K562 (cell line): ENCODE measurements at regions not wholly inside any gene's neighbourhood (a gene's known extent, or its start where the extent isn't known, plus 50 kb on each side); places are given as distances from the start of the nearest gene placed in this dataset.

Experiments used
- ATAC-seq: fragments of 200-7000 bp; cut with Tn5 transposase; 3 replicates; pipeline ENCODE4 v1.9.1; 2020; ENCODE audit warnings: moderate library complexity
- BruUV-seq: library from RNA; stranded (reverse); fragments of 400-500 nt; replicated peaks from 2 replicates; lab custom pipeline; 2021; lab: Mats Ljungman, UMichigan
- CTCF ChIA-PET: fragments of 300-600 bp; formaldehyde crosslinking; extraction: SDS; loops from one replicate; lab custom pipeline; 2021; ENCODE audit warnings: low intra/inter-chr PET ratio; lab: Yijun Ruan, JAX
- POLR2A ChIA-PET: fragments of 300-600, 350-650 bp; sonication (Branson Sonifier 250); formaldehyde crosslinking; extraction: SDS; loops from one replicate; lab custom pipeline; 2021; ENCODE audit warnings: antibody characterized with exemption, inconsistent platforms; lab: Yijun Ruan, JAX
- DNase-seq, 4 experiments: peaks; one replicate each; pipeline versions ENCODE4 v3.0.0 to v3.0.0-alpha.2; 2011 to 2018; ENCODE audit warnings: low spot score in 3 of 4, mixed read lengths in 3 of 4; ENCODE audit errors: extremely low read depth in 1 of 4
- FAIRE-seq: peaks from 2 replicates; lab custom pipeline; 2011; peaks lifted over from hg19 to GRCh38; lab: Jason Lieb, UNC
- H2AFZ ChIP-seq: 2 replicates; pipeline ENCODE4 v1.6.0; 2011; ENCODE audit warnings: low read depth, low read length, control low read depth, inconsistent platforms
- H3K27ac ChIP-seq: fragments of 200-600 bp; 3 replicates; pipeline ENCODE4 v1.8.0; 2011; ENCODE audit warnings: low read depth, mild to moderate bottlenecking, control low read depth, inconsistent platforms, low read length, moderate library complexity, mixed read lengths; ENCODE audit errors: extremely low read depth
- H3K27me3 ChIP-seq, 2 experiments: fragments of 300-600 bp in 1 of 2; 2 replicates in 1 of 2; 3 replicates in 1 of 2; pipeline versions ENCODE4 v1.6.0 to v1.8.0; 2011; ENCODE audit warnings: inconsistent platforms in 2 of 2, low read length in 2 of 2, mild to moderate bottlenecking in 1 of 2, mixed read lengths in 1 of 2, moderate library complexity in 1 of 2; ENCODE audit not compliant: control insufficient read depth in 2 of 2, insufficient read depth in 2 of 2
- H3K36me3 ChIP-seq: fragments of 300-600 bp; 3 replicates; pipeline ENCODE4 v1.8.0; 2011; ENCODE audit warnings: mild to moderate bottlenecking, low read length, inconsistent platforms; ENCODE audit not compliant: control insufficient read depth, insufficient read depth
- H3K4me1 ChIP-seq, 2 experiments: fragments of 200-600 bp in 1 of 2; replicated peaks in 1 of 2; 2 replicates in 1 of 2; 3 replicates in 1 of 2; pipeline versions ENCODE4 v1.5.1 to v1.8.0; 2011; ENCODE audit warnings: inconsistent platforms in 2 of 2, low read length in 2 of 2, mild to moderate bottlenecking in 1 of 2, mixed read lengths in 1 of 2, moderate library complexity in 1 of 2; ENCODE audit not compliant: control insufficient read depth in 2 of 2, insufficient read depth in 2 of 2
- H3K4me2 ChIP-seq: 2 replicates; pipeline ENCODE4 v1.6.1; 2011; ENCODE audit warnings: low read length, control low read depth, inconsistent platforms, mixed read lengths; ENCODE audit not compliant: insufficient read depth
- H3K4me3 ChIP-seq: fragments of 200-600 bp; sonication (generic), shearing (Covaris generic); 2 replicates; pipeline ENCODE4 v1.5.1; 2016; ENCODE audit warnings: control low read depth, inconsistent platforms
- H3K79me2 ChIP-seq: fragments of 200-600 bp; 3 replicates; pipeline ENCODE4 v1.8.0; 2011; ENCODE audit warnings: low read length, inconsistent platforms; ENCODE audit not compliant: control insufficient read depth, insufficient read depth
- H3K9ac ChIP-seq, 2 experiments: 2 replicates each; pipeline versions ENCODE4 v1.6.0 to v1.6.1; 2011; ENCODE audit warnings: low read depth in 2 of 2, low read length in 2 of 2, control low read depth in 1 of 2, inconsistent platforms in 1 of 2, mild to moderate bottlenecking in 1 of 2, mixed read lengths in 1 of 2; ENCODE audit not compliant: insufficient read depth in 1 of 2
- H3K9me1 ChIP-seq: one replicate; pipeline ENCODE4 v1.6.0; 2011; ENCODE audit warnings: inconsistent platforms, mild to moderate bottlenecking, low read length, moderate library complexity; ENCODE audit not compliant: control insufficient read depth, insufficient read depth
- H3K9me3 ChIP-seq: replicated peaks from 2 replicates; pipeline ENCODE4 v1.5.1; 2011; ENCODE audit warnings: low read depth, low read length, inconsistent platforms; ENCODE audit not compliant: control insufficient read depth, insufficient read depth
- H4K20me1 ChIP-seq: replicated peaks from 2 replicates; pipeline ENCODE4 v1.6.1; 2011; ENCODE audit warnings: low read length, inconsistent platforms, mixed read lengths; ENCODE audit not compliant: control insufficient read depth, insufficient read depth
- CBX1 ChIP-seq: sonication (generic); IDR thresholded peaks from 2 replicates; pipeline ENCODE4 v1.6.1; 2016; ENCODE audit warnings: antibody characterized with exemption, low read depth, mild to moderate bottlenecking
- CHAMP1 ChIP-seq: fragments of 450-650 bp; IDR thresholded peaks from 2 replicates; pipeline ENCODE4 v1.6.1; 2016; ENCODE audit warnings: mild to moderate bottlenecking
- COPS2 ChIP-seq: fragments of 450-650 bp; conservative IDR thresholded peaks from 2 replicates; pipeline ENCODE4 v1.6.1; 2016; ENCODE audit warnings: mild to moderate bottlenecking, moderate library complexity
- CSDE1 ChIP-seq, 2 experiments: fragments of 450-650 bp; IDR thresholded peaks; 2 replicates each; pipeline ENCODE4 v1.6.1; 2016; ENCODE audit warnings: mild to moderate bottlenecking in 1 of 2
- DMBX1 ChIP-seq: fragments of 250-450 bp; sonication (Bioruptor Pico); IDR thresholded peaks from 2 replicates; pipeline ENCODE4 v1.8.0; 2022; ENCODE audit warnings: inconsistent platforms, mild to moderate bottlenecking, moderate library complexity, borderline replicate concordance
- FOXK2 ChIP-seq, 2 experiments: fragments of 450-650 bp; IDR thresholded peaks in 1 of 2; conservative IDR thresholded peaks in 1 of 2; 2 replicates each; pipeline ENCODE4 v1.6.1; 2016; ENCODE audit warnings: low read depth in 2 of 2, mild to moderate bottlenecking in 1 of 2
- HIVEP1 ChIP-seq: fragments of 250-450 bp; sonication (Bioruptor Pico); IDR thresholded peaks from 2 replicates; pipeline ENCODE4 v1.4.0; 2020; ENCODE audit warnings: mild to moderate bottlenecking
- MED1 ChIP-seq: sonication (generic); formaldehyde crosslinking; IDR thresholded peaks from 2 replicates; pipeline ENCODE4 v1.8.1; 2023; ENCODE audit warnings: missing genetic modification reagents, borderline replicate concordance
- NCOA2 ChIP-seq, 2 experiments: fragments of 450-650 bp; IDR thresholded peaks; 2 replicates each; pipeline ENCODE4 v1.6.1; 2018; ENCODE audit warnings: mild to moderate bottlenecking in 2 of 2, moderate library complexity in 1 of 2; ENCODE audit not compliant: partially characterized antibody in 2 of 2
- SMAD1 ChIP-seq: fragments of 150-350 bp; IDR thresholded peaks from 2 replicates; pipeline ENCODE4 v1.6.1; 2014; ENCODE audit warnings: low read length, low read depth; ENCODE audit not compliant: partially characterized antibody
- SMAD2 ChIP-seq: fragments of 150-350 bp; IDR thresholded peaks from 2 replicates; pipeline ENCODE4 v1.6.1; 2014; ENCODE audit warnings: low read depth, mild to moderate bottlenecking, low read length
- SOX6 ChIP-seq: fragments of 450-650 bp; IDR thresholded peaks from 2 replicates; pipeline ENCODE4 v1.6.1; 2014; ENCODE audit warnings: mild to moderate bottlenecking
- TCFL5 ChIP-seq: fragments of 250-450 bp; sonication (Bioruptor Pico); conservative IDR thresholded peaks from 2 replicates; pipeline ENCODE4 v1.6.1; 2021; ENCODE audit warnings: mild to moderate bottlenecking, moderate library complexity, matching md5 sums
- ZNF184 ChIP-seq: sonication (generic); formaldehyde crosslinking; IDR thresholded peaks from 2 replicates; pipeline ENCODE4 v1.5.0; 2020; ENCODE audit warnings: missing genetic modification reagents
- ZNF224 ChIP-seq: sonication (generic); formaldehyde crosslinking; IDR thresholded peaks from 2 replicates; pipeline ENCODE4 v1.8.0; 2022; ENCODE audit warnings: mild to moderate bottlenecking, missing genetic modification reagents
- WGBS: fragments of 100-300 bp; shearing (Covaris generic); methylation state at CpG from one replicate; pipeline ENCODE4 v1.1.6; 2016; ENCODE audit warnings: low coverage, mixed read lengths; ENCODE audit not compliant: insufficient coverage; ENCODE audit errors: missing lambda C conversion rate; 5-methylcytosine and 5-hydroxymethylcytosine counted together
- in situ Hi-C: fragments of 300-500 bp; cut with MboI; formaldehyde crosslinking; loops from 4 replicates; pipeline ENCODE4 v1.15.0; 2018; ENCODE audit warnings: inconsistent platforms, mixed read lengths
- intact Hi-C: fragments of 100-400 bp; cut with micrococcal nuclease; formaldehyde crosslinking; loops from 2 replicates; pipeline ENCODE4 v1.14.2; 2022

- H3K9me3 ChIP-seq, result no peaks in the 10 kb centered on the region
- H3K9ac ChIP-seq, result no peak overlapping the region
- no peak for FAIRE-seq
- WGBS, result under 1% methylated on average over 8 of the region's 8 CpGs
- H3K4me2 ChIP-seq, result no peak overlapping the region
- no peaks in the 10 kb centered on the region for H3K4me1 ChIP-seq
- no peaks in the 10 kb centered on the region for H3K79me2 ChIP-seq
- no peaks in the 10 kb centered on the region for H3K9me1 ChIP-seq
- in situ Hi-C loops (no loop called here), intact Hi-C loops (no loop called here)
- H3K27me3 ChIP-seq, result no peaks in the 10 kb centered on the region
- no peak overlapping the region for H3K4me3 ChIP-seq
- no TSS peak for BruUV-seq
- no peak overlapping the region for H3K27ac ChIP-seq
- TF ChIP-seq ZNF224 (CRISPR knock-in tag), result no peak
- no peak overlapping the region for H2AFZ ChIP-seq
- H4K20me1 ChIP-seq, result no peaks in the 10 kb centered on the region
- POLR2A ChIA-PET, result no interaction called here
- CTCF ChIA-PET, result no interaction called here
- ATAC-seq, result no peak
- DNase-seq, result no peak
- H3K36me3 ChIP-seq, result no peaks in the 10 kb centered on the region
These were observed 186.2 kb upstream of the CDH2 start for GRCh38 chr18:28363124-28363523.

- Histone ChIP-seq H3K36me3 (no peaks in the 10 kb centered on the region), H3K4me1 (no peaks in the 10 kb centered on the region), H3K27ac (no peak overlapping the region), H3K4me3 (no peak overlapping the region), H3K27me3 (no peaks in the 10 kb centered on the region), H3K4me2 (no peak overlapping the region), H3K79me2 (no peaks in the 10 kb centered on the region), H3K9me1 (no peaks in the 10 kb centered on the region), H3K9me3 (no peaks in the 10 kb centered on the region; the same call in 1 of the 2 replicates), H4K20me1 (no peaks in the 10 kb centered on the region), H2AFZ (no peak overlapping the region), H3K9ac (no peak overlapping the region)
- CTCF ChIA-PET, result no interaction called here
- no peak for FAIRE-seq
- no TSS peak for BruUV-seq
- TF ChIP-seq TCFL5 (CRISPR knock-in tag) (no peak), NCOA2 (IDR thresholded peaks at IDR 0.05; ENCODE audit: partially characterized antibody in 2 of 2) (no peak), HIVEP1 (CRISPR knock-in tag) (no peak), ZNF184 (CRISPR knock-in tag) (no peak), MED1 (CRISPR knock-in tag) (no peak), SMAD1 (no peak), FOXK2 (conservative IDR thresholded peaks at IDR 0.05 in 1 of 2, IDR thresholded peaks at IDR 0.05 in 1 of 2; ENCODE audit: low read depth in 2 of 2) (no peak), CHAMP1 (no peak), DMBX1 (CRISPR knock-in tag) (no peak), CSDE1 (IDR thresholded peaks at IDR 0.05) (no peak), SMAD2 (no peak), COPS2 (no peak), SOX6 (no peak), CBX1 (no peak)
- WGBS, result 3% methylated on average over 4 of the region's 4 CpGs
- POLR2A ChIA-PET, result no interaction called here
- intact Hi-C loops (no loop called here), in situ Hi-C loops (no loop called here)
- no peak for ATAC-seq
- no peak for DNase-seq
These were observed 182.2 kb upstream of the CDH2 start for GRCh38 chr18:28359176-28359575.
